NT2/D1 (cell line): ENCODE measurements at regions not wholly inside any gene's neighbourhood (a gene's known extent, or its start where the extent isn't known, plus 50 kb on each side); places are given as distances from the start of the nearest gene placed in this dataset.
"Not testable (repeated sequence)": the region's sequence is repeated elsewhere in the genome, so short reads cannot be mapped to it uniquely, and the experiment has no call there.

Experiments used
- SUZ12 ChIP-seq: IDR thresholded peaks from 2 replicates; pipeline ENCODE4 v1.6.1; 2011; ENCODE audit not compliant: insufficient read length, insufficient read depth; ENCODE audit errors: extremely low read depth
- YY1 ChIP-seq: IDR thresholded peaks from 2 replicates; pipeline ENCODE4 v1.6.1; 2011; ENCODE audit not compliant: insufficient read length, insufficient read depth
- ZNF274 ChIP-seq: IDR thresholded peaks from 2 replicates; pipeline ENCODE4 v1.6.1; 2011; ENCODE audit warnings: mild to moderate bottlenecking, low read depth, low read length

- not testable (repeated sequence) for TF ChIP-seq YY1, ZNF274, SUZ12
Measured at GRCh38 chr1:234792221-234792864, 182.4 kb upstream of the IRF2BP2 start.
